DMS153 (cell line): ENCODE measurements at regions not wholly inside any gene's neighbourhood (a gene's known extent, or its start where the extent isn't known, plus 50 kb on each side); places are given as distances from the start of the nearest gene placed in this dataset.

ENCODE experiments used
- DNase-seq: peaks from one replicate; lab custom pipeline; 2025; lab: John Stamatoyannopoulos, UW

DNA sequence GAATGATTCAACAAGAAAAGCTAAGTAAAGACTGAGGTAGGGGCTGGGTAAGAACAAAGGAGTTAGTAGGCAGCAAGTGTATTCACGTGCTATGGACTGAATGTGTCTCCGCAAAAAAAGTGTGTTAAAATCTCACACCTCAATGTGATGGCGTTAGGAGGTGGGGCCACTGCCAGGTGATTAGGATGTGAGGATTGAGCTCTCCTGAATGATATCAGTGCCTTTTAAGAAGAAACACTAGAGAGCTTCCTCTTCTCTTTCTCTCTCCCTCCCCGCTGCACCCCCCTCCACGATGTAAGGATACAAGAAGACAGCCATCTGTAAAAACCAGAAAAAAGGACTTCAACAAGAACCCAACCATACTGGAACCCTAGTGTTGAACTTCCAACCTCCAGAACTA is 396.1 kb upstream of the PLXNA2 start:
- DNase-seq, result no peak

DNA sequence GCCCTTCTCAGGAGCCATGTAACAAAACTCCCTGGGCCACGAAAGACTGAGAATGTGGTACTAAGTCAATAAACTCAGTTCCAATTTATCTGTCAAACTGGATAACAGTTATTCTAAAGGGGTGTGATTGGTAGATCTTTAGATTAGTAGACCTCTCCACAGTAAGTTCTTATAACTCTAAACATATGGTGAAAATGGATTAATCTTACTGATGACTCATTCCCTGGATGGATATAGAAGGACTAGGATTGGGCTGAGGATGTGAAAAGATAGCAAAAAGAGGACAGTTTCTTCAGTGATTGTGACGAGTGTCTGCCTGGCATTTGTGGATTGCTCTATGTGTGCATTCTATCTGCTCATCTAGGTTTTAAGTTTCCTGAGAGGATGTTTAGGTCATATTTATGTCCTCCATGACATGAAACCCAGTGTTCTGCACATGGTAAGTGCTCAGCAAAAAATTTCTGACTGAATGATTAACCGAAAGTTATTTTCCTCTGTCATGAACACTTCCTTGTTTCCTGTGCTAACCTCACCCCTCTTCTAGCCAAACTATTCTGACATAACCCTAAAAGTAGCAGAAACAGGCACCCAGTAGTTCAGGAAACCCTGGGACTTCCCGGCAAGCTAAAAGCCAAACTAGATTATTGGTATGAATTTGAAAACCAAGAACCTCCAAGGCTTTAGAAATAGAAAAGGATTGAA is 397.5 kb upstream of the PLXNA2 start:
- DNase-seq, result no peak

DNA sequence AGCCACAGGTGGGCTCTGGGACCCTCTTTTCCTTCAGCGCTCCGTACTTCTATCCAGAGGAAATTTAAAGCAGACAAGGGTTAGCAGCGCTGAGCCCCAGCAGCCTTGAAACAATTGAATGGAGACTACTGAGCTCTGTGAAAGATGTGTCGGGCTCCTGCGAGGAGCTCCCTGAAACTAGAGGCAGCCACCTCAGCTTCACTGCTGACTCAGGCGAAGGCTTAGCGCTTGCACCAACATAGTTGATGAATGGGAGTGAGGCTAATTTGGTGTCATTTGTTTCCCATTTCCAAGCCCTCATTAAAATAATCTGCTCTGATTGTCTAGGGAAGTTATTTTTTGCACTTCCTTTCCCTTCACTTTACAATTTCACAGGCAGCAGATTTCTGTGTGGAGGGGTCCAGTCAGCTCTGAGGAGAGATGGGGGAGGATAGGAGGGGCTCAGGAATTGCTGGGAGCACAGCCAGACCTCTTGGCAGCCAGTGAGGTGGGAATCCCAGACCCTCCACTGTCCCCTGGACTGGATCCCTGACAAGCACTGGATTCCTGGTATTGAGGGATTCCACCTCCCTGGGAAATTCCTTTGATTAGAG is 398.9 kb upstream of the PLXNA2 start:
- no peak for DNase-seq

DNA sequence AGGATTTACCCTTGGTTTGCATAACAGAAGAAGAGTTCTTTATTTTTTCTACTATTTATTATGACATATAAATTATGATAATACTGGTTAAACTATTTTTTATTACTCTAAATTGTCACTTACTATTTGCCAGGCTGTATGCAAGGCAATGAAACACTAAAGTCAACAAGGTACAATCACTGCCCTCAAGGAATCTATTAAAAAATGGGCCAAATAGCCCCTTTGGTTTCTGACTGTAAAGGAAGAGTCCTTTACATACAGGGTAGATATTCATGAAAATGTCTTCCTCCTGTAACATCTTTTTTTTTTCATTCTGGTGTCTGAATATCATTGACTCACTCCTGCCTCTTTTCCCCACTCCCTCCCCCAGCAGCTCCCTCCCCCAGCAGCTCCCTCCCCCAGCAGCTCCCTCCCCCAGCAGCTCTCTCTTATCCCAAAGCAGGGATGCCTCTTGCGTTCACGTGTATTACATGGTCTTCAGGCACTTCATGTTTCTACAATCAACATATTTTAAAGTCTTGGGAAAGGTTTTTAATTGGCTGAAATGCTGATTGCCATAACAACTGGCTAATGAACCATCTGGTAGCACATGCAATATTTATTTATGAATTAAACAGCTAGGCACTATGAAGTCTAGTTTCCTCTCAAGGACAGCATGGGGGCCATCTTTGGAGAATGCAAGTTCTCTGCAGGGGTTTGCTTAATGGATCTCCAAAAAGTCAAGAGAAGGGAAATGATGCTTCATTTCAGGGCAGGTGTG is 400.4 kb upstream of the PLXNA2 start:
- no peak for DNase-seq

DNA sequence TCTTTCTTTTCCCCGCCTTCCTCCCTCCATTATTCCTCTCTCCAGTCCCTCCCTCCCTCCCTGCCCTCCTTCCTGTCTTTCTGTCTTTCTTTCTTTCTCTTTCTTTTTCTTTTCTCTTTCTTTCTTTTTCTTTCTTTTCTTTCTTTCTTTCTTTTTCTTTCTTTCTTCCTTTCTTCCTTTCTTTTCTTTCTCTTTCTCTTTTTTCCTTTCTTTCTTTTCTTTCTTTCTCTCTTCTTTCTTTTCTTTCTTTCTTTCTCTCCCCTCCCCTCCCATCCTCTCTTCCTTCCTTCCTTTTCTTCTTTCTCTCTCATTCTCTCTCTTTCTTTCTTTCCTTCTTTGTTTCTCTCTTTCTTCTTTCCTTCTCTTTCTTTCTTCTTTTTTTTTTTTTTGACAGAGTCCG is 402.2 kb upstream of the PLXNA2 start:
- no peak for DNase-seq

DNA sequence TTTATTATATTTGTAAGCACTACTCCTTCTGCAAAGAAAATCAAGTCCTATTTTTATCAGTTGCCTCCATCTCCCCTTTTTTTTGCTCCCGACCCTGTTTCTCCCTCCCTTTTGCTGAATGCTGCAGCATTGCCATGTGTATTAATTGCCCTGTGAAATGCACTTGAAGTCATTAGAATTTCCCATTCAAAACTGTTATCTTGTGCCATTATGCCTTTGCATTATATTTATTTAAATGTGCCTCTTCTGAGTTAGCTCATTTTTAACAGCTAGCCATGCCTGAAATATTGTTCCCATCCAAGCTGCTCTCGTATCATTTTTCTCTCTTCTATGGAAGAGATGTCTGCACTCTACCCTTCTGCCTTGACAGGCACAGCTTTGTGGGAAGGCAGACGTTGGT is 404.0 kb upstream of the PLXNA2 start:
- DNase-seq, result no peak

DNA sequence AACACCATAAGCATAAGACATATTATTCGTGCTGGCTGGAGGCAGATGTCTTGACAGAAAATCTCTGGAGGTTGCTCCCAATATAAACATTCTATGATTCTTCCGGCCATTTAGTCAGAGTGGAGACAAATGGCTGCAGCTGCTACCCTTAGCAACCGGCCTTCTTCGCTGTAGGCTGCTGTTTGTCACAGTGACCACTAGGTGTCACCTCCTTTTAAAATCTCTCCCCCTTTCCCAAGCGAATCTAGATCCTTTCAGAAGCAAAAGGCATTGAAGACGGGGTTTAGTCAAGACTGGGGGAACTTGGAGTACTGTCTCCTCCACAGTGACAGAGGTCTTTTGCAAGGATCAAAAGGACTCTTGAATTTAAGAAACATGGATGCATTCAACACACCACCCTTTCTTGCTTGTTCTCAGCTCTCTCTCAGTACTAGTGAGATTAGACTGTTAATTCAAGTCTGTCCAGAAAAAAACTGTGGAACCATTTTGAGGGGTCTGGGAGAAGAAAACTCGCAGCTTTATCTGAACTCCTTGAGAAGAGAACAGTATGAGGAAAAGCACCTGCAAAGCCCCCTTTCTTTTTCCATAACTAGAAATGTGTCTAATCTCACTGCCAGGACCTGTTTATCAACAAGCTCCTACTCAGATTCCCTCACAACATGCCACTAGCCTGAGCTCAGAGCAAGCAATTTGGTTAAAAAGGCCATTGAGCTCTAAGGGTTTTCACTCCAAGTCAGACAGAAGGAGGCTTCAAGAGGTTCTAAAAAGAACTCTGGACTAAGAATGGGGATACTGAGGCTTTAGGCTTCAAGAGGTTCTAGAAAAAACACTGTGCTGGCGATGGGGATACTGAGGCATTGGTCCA is 408.3 kb upstream of the PLXNA2 start:
- DNase-seq, result peak; percentile 93

DNA sequence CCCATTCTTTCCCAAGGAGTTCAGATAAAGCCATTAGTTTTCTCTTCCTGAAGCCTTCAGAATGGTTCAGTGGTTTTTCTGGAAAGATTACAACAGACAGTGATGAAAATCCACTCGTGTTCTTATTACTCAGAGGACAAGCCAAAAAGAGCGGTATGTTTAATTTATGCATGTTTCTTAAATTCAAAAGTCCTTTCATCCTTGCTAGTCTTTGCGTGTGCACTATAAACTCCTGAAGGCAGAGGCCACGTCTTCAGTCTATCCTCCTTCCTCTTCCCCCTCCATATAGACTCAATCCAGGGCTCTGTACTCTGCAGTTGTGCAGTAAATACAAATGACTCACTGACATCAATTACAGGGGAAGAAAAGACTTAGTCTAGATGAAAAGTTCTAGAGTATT is 409.2 kb upstream of the PLXNA2 start:
- DNase-seq, result no peak

DNA sequence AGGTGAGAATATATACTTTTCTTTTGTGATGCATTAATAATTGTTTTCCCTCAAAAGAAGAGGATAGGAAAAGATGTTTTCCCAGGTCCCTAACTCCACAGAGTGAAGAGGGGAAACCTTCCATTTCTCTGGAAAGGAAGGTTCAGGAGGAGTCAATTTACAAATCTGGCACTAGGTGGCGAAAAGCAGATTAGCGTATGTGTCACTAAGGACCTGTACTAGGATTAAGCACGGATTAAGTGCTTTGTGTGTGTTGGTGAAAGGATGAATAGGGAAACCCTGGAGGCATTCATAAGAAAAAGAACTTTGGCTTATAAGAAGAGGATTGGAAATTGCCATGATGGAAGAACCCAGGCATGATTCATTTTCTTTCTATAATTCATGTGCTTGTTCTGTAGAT is 410.1 kb upstream of the PLXNA2 start:
- DNase-seq, result no peak

DNA sequence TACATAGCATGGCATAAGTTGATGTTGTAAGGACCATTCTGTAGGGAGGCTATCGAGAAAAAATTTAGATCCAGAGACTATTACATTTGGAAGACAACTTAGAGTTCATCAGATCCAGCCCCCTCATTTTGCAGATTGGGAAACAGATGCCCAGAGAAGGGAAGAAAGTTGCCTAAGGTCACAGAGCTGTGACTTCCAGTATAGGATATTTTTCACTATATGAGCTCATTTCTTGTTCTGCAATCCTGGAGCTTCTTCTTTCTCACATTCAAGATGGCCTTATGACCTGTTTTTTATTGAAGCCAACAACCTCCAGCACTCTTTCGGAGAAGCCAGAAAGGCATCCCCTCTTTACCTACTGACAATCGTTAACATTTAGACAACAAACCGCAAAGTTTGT is 421.8 kb upstream of the PLXNA2 start:
- no peak for DNase-seq

DNA sequence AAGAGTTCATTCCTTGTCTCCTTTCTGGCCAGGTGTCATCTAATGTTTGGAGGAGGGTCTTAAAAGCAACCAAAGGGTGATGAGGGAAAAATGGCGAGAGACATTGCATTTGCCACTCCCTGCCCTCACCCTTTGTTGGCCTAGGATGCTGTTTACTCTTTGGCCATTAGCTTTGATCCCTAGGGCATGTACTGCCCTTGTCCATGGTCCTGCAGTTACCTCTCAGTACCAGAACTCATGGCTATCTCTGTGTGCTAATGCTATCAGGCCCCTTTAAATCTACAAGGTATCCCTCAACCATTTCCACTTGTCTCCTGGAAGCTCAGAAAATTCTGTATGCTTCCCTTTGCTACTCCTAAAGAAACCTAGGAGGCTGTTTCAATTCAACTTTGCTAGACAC is 424.8 kb upstream of the PLXNA2 start:
- no peak for DNase-seq

DNA sequence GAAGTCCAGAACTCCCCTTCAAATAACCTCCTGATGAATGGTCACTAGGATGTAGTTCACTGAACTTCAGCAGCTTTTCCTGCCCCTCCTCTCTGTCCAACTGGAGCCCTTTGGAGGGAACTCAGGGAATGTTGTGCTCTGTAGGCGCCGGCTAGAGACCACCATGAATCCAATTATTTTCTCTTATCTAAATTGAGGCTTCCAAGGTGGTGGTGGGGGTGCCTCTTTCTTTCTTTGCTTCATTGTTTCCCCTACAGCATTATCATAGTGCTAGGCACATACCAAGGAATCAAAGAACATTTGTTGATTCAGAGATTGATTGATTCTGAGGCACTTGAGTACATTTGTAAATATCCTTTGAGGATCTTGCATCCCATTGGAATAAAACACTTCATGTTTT is 426.6 kb upstream of the PLXNA2 start:
- no peak for DNase-seq

DNA sequence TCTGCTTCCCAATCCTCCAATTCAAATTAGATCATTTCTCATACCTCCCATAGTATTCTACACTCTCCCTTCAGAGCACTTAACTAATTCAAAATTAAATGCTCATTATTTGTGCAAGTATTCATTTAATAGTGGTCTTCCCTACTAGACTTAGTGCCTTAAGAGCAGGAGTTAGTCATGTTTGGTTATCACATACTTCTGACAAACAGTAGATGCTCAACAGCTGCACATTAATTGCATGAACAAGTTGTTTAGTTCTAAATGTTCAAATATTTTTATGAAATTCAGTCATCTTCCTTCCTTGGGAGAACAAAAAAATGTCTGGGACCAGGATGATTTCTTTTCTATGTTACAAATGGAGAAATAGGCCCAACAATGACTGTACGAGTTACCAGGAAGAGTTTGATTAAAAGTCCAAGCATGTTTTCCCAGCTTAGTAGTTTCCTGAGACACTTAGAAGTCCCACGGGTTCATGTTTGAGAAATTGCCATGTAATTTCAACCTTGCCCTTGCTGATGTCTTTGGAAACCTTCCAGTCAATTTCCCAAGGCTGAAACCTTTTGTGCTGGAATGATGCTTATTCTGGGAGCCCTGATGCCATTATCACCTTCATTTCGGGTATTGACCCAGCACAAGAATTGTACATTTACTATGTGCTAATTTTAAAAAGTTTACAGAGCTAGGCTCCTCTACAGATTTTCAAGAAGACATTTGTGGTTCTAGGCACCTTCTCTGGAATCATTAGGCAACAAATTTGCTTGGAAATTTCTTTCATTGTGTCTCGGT is 437.9 kb upstream of the PLXNA2 start:
- no peak for DNase-seq

DNA sequence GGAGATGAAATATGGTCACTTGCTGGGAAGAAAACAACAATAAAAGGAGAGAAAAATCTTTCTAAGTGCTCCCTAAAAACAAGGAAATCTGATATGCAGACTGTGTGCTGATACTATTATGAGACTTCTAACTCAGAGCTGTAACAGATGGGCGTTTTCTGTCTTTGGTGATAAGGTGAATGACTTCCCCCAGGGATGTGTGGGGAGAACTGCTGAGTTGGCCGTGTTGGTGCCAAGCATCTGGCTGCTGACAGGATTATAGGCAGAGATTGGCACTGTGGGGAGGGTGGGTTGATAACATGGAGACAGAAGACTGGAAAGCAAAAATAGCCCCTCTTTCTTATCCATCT is 438.5 kb upstream of the PLXNA2 start:
- DNase-seq, result no peak

DNA sequence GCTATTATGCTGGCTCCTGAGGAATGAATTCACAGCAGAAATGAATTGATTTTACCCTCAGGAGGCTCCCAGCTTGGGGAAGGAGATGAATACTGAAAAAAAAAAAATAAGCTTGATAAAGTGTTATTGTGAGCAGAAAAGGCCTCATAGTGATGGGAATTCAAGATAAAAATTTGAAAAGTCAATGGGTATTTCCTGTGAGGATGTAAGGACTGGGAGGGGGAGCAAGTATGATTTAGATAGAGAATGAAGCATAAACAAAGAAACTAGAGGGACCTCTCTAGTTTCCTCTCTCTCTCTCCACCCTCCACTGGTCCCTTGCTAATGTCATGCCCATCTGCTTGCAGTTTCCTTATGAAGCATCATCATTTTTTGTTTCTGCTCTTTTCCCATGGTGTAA is 439.0 kb upstream of the PLXNA2 start:
- no peak for DNase-seq

DNA sequence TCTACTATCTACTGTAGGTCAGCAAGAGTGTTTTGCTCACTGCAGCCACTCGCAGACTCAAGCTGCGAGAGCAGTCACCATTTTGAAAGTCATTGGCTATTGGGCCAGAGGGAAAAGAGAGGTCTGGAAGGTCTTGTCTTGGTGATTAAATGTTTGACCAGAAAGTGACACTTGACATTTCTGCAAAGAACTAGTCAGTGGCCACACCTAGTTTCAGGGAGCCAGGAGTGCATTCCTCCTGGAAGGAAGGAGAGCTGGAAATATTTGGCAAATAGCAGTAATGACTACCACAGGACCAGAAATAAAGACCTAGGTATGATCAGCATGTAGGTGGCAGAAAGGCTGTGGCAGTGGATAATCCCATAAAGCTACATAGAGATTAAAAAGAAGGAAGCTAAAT is 440.0 kb upstream of the PLXNA2 start:
- DNase-seq, result no peak

DNA sequence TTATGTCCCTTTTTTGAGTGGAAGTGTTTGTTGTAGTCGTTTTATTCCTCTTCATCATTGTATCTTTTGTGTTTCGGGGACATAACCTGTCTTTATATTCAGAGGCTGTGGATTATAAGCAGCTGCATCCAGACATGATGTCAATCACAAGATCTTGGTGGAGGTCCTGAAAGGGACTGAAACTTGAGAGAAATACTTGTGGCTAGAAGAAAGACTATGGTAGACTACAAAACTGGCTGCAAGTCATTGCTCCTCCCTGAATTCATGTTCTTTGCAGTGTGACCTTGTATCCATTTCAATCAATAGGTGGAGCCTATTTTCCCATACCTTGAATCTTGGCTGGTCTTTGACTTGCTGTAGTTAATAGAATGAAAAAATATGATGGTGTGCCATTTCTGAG is 442.4 kb upstream of the PLXNA2 start:
- DNase-seq, result no peak

DNA sequence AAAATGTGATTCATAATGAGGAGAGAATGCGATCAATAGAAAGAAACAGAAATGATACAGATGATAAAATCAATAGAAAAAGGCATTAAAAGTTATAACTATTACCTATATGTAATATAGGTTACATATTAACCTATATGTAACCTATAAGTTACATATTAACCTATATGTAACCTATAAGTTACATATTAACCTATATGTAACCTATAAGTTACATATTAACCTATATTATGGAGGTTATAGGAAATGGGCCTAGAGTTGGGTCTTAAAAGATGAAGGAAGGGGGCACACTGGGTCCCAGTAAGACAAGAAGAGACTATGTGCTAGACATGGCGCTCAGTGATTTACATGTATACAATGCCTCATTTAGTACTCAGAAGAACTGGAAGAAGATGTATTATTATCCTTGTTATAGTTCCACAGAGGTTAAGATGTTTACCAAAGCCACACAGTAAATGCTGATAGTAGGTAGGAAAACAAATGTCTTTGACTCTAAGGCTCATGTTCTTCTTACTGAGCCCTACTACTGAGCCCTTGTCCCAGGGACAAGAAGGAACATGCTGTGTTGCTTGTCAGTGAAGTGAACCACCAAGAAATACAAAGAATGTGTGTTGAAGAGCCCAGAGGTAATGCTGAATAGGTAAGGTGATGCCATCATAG is 444.6 kb upstream of the PLXNA2 start:
- DNase-seq, result no peak

DNA sequence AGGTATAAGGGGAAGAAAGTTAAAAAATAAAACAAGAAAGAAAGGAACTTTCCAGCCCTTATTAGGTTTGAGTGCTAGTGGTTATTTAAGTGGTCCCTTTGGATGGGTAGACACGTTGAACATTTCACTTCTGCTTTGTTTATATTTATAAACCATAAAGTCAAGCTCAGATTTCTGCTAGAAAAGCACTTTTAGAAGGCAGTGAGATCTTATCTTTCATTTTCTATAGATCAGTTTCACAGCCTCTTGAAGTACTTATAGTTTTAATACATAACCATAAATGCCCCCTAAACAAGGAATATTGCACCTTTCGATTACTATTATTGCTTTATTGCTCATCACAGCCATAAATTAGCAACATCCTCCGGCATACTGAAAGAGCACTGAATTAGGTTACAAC is 446.8 kb upstream of the PLXNA2 start:
- DNase-seq, result no peak

DNA sequence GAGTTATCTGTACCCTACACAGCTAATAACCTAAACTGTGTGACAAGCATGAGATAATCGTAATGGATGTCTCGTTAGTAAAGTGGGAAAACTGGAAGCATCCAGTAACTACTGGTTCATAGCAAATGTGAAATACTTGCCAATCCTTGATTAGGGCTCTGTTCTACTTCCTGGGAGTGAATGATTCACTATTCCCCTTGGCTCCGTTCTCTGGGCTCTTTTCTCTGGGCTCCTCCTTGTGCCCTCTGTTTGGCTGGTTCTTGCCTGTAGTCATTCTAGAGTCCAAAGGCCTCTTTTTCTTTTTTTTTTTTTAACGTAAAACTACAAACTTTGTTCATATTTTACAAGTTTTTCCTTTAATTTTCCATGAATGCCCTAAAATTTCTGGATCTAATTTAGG is 465.8 kb upstream of the PLXNA2 start:
- no peak for DNase-seq

DNA sequence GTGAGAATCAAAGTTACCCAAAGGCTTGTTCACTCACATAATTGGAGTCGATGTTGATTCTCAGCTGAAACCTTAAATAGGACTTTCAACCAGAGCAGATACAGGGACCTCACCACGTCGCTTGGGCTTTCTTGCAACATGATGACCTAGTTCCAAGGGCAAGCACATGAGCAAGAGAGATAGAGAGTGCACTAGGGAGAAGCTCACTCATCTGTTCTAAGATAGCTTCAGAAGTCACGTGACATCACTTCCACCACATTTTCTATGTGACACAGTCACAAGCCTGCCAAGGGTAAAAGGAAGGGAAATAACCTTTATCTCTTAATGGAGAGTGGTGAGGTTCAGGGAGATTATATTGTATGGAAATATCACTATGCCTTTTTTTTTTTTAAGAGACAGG is 470.1 kb upstream of the PLXNA2 start:
- DNase-seq, result no peak
